ENCODE measurements at regions not wholly inside any gene's neighbourhood (a gene's known extent, or its start where the extent isn't known, plus 50 kb on each side); places are given as distances from the start of the nearest gene placed in this dataset.

GRCh38 chr14:21993837-21994236 lies 320.2 kb upstream of the OR4E1 start:
- DNase-seq = no peak
- no peaks in the 10 kb centered on the region for H3K27me3 ChIP-seq (replicated peaks in 1 of 2; ENCODE audit: control insufficient read depth in 2 of 2, extremely low read depth in 1 of 2, insufficient read depth in 2 of 2, low read length in 1 of 2)
- no peaks in the 10 kb centered on the region for H3K36me3 ChIP-seq (ENCODE audit: control insufficient read depth in 2 of 2, extremely low read depth in 1 of 2, insufficient read depth in 1 of 2, low read length in 1 of 2)
- ChIA-PET CTCF (interaction anchor here (0.7 to 1.5 kb wide), 2 partner anchors 15 to 939 kb away, joined by 3 to 7 read pairs; no protein-coding TSS in a partner anchor), POLR2A (no interaction called here)
- H3K4me3 ChIP-seq (ENCODE audit: control insufficient read depth in 1 of 2, extremely low read depth in 1 of 2, low read length in 1 of 2) = no peak overlapping the region
- no peaks in the 10 kb centered on the region for H3K27me3 Mint-ChIP-seq
- H3K36me3 Mint-ChIP-seq = no peaks in the 10 kb centered on the region
- H3K4me1 ChIP-seq (ENCODE audit: control insufficient read depth in 1 of 2, extremely low read depth in 1 of 2, insufficient read depth in 2 of 2, low read length in 2 of 2) = peaks cover 0 to 4% of the 10 kb centered on the region in 2 experiments
- no peak overlapping the region for H3K27ac ChIP-seq (ENCODE audit: low read length)
- H3K9me3 ChIP-seq = no peaks in the 10 kb centered on the region
- H3K4me1 Mint-ChIP-seq = peaks cover 0 to 31% (median 14%) of the 10 kb centered on the region in 3 donors
- no peak for ATAC-seq (replicated peaks in 1 of 4)
- H3K27ac Mint-ChIP-seq = peak overlapping the region in 1 of 2 donors; percentile 39
- H3K4me3 Mint-ChIP-seq = no peak overlapping the region
- H3K9me3 Mint-ChIP-seq = no peaks in the 10 kb centered on the region

GRCh38 chr14:21993070-21993469 lies 319.5 kb upstream of the OR4E1 start:
- ATAC-seq (replicated peaks in 1 of 4) = no peak
- H3K27ac ChIP-seq (ENCODE audit: low read length) = peak overlapping the region; percentile 36
- ChIA-PET POLR2A (interaction anchor here in 1 of 2 donors (0.6 kb wide), 1 partner anchor 23 kb away, joined by 4 read pairs; no protein-coding TSS in a partner anchor), CTCF (interaction anchor here (0.7 to 1.5 kb wide), 9 partner anchors 10 to 577 kb away, joined by 3 to 7 read pairs (median 4); no protein-coding TSS in a partner anchor)
- peak overlapping the region; percentile 35 to 64 (median 46) for H3K4me3 Mint-ChIP-seq
- peak overlapping the region; percentile 44 to 71 for H3K27ac Mint-ChIP-seq
- peaks cover 2 to 35% (median 17%) of the 10 kb centered on the region in 3 donors for H3K4me1 Mint-ChIP-seq
- no peaks in the 10 kb centered on the region for H3K27me3 ChIP-seq (replicated peaks in 1 of 2; ENCODE audit: control insufficient read depth in 2 of 2, extremely low read depth in 1 of 2, insufficient read depth in 2 of 2, low read length in 1 of 2)
- H3K36me3 Mint-ChIP-seq = no peaks in the 10 kb centered on the region
- no peaks in the 10 kb centered on the region for H3K9me3 ChIP-seq
- no peak for DNase-seq
- H3K36me3 ChIP-seq (ENCODE audit: control insufficient read depth in 2 of 2, extremely low read depth in 1 of 2, insufficient read depth in 1 of 2, low read length in 1 of 2) = no peaks in the 10 kb centered on the region
- H3K4me3 ChIP-seq (ENCODE audit: control insufficient read depth in 1 of 2, extremely low read depth in 1 of 2, low read length in 1 of 2) = peak overlapping the region in 1 of 2 donors; percentile 3
- no CpG with 5 or more reads among the region's 5 CpGs for WGBS (ENCODE audit: insufficient coverage)
- peaks cover 0 to 4% of the 10 kb centered on the region in 2 experiments for H3K4me1 ChIP-seq (ENCODE audit: control insufficient read depth in 1 of 2, extremely low read depth in 1 of 2, insufficient read depth in 2 of 2, low read length in 2 of 2)
- no peaks in the 10 kb centered on the region for H3K9me3 Mint-ChIP-seq
- H3K27me3 Mint-ChIP-seq = no peaks in the 10 kb centered on the region

GRCh38 chr14:21991130-21991529 lies 317.5 kb upstream of the OR4E1 start:
- peak overlapping the region; percentile 68 to 76 for H3K27ac Mint-ChIP-seq
- whole genome bisulfite sequencing (ENCODE audit: insufficient coverage) = 20% methylated on average over 1 of the region's 2 CpGs

DNA sequence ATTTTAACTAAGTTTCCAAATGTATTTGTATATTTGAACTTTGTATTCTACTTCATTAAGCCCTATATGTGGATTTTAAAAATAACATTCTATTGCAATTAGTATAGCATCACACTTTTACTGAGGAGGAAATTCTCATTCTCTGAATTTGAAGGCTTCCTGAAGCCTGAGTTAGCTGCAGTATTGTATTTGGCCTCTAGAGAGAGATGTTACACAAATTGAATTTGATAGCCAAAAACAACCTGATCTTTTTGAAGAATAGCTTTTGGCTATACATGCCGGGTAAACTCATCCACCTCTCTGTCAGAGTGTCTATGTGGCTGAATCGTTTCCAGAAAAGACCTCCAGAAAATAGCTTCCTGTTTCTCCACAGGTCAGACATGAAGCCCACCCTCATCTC lies 316.5 kb upstream of the OR4E1 start:
- Histone ChIP-seq H3K4me1 (ENCODE audit: control insufficient read depth in 1 of 2, extremely low read depth in 1 of 2, insufficient read depth in 2 of 2, low read length in 2 of 2) (no peaks in the 10 kb centered on the region), H3K36me3 (ENCODE audit: control insufficient read depth in 2 of 2, extremely low read depth in 1 of 2, insufficient read depth in 1 of 2, low read length in 1 of 2) (no peaks in the 10 kb centered on the region), H3K4me3 (ENCODE audit: control insufficient read depth in 1 of 2, extremely low read depth in 1 of 2, low read length in 1 of 2) (peak overlapping the region in 1 of 2 donors; percentile 21), H3K27ac (ENCODE audit: low read length) (no peak overlapping the region), H3K9me3 (no peaks in the 10 kb centered on the region), H3K27me3 (replicated peaks in 1 of 2; ENCODE audit: control insufficient read depth in 2 of 2, extremely low read depth in 1 of 2, insufficient read depth in 2 of 2, low read length in 1 of 2) (no peaks in the 10 kb centered on the region)
- ChIA-PET POLR2A (interaction anchor here (0.6 to 1.1 kb wide), 3 partner anchors 69 to 899 kb away, joined by 3 to 7 read pairs (median 3); no protein-coding TSS in a partner anchor), CTCF (interaction anchor here (0.6 to 3.1 kb wide), 13 partner anchors 8 to 671 kb away, joined by 3 to 12 read pairs (median 4); no protein-coding TSS in a partner anchor)
- Mint-ChIP-seq H3K36me3 (no peaks in the 10 kb centered on the region), H3K27ac (peak overlapping the region; percentile 75 to 86), H3K4me3 (peak overlapping the region; percentile 62 to 69 (median 68)), H3K9me3 (no peaks in the 10 kb centered on the region), H3K27me3 (peaks cover 0 to 3% of the 10 kb centered on the region in 2 donors), H3K4me1 (peaks cover 5 to 27% (median 11%) of the 10 kb centered on the region in 3 donors)
- ATAC-seq (replicated peaks in 1 of 4) = peak; percentile 36 to 63 (median 56)
- WGBS (ENCODE audit: insufficient coverage) = no CpG with 5 or more reads among the region's 2 CpGs
- DNase-seq = peak in 1 of 35 experiments; percentile 51

More at GRCh38 chr14:21991130-21991529, 317.5 kb upstream of the OR4E1 start:
- H3K27me3 ChIP-seq (replicated peaks in 1 of 2; ENCODE audit: control insufficient read depth in 2 of 2, extremely low read depth in 1 of 2, insufficient read depth in 2 of 2, low read length in 1 of 2) = no peaks in the 10 kb centered on the region
- no peak overlapping the region for H3K4me3 ChIP-seq (ENCODE audit: control insufficient read depth in 1 of 2, extremely low read depth in 1 of 2, low read length in 1 of 2)
- H3K36me3 ChIP-seq (ENCODE audit: control insufficient read depth in 2 of 2, extremely low read depth in 1 of 2, insufficient read depth in 1 of 2, low read length in 1 of 2) = no peaks in the 10 kb centered on the region
- ATAC-seq (replicated peaks in 1 of 4) (peak in 3 of 4 experiments; percentile 45 to 64 (median 58)), DNase-seq (peak in 1 of 35 experiments; percentile 20)
- no peak overlapping the region for H3K27ac ChIP-seq (ENCODE audit: low read length)
- ChIA-PET CTCF (interaction anchor here (1.1 to 3.1 kb wide), 11 partner anchors 8 to 566 kb away, joined by 3 to 12 read pairs (median 4); no protein-coding TSS in a partner anchor), POLR2A (no interaction called here)
- Mint-ChIP-seq H3K36me3 (no peaks in the 10 kb centered on the region), H3K9me3 (no peaks in the 10 kb centered on the region), H3K4me1 (peaks cover 5 to 32% (median 14%) of the 10 kb centered on the region in 3 donors), H3K4me3 (peak overlapping the region; percentile 57 to 64 (median 62)), H3K27me3 (peaks cover 0 to 3% of the 10 kb centered on the region in 2 donors)
- no peaks in the 10 kb centered on the region for H3K4me1 ChIP-seq (ENCODE audit: control insufficient read depth in 1 of 2, extremely low read depth in 1 of 2, insufficient read depth in 2 of 2, low read length in 2 of 2)
- H3K9me3 ChIP-seq = no peaks in the 10 kb centered on the region

GRCh38 chr14:21989090-21989489 lies 315.5 kb upstream of the OR4E1 start:
- Histone ChIP-seq H3K9me3 (no peaks in the 10 kb centered on the region), H3K36me3 (ENCODE audit: control insufficient read depth in 2 of 2, extremely low read depth in 1 of 2, insufficient read depth in 1 of 2, low read length in 1 of 2) (no peaks in the 10 kb centered on the region), H3K27ac (ENCODE audit: low read length) (no peak overlapping the region), H3K27me3 (replicated peaks in 1 of 2; ENCODE audit: control insufficient read depth in 2 of 2, extremely low read depth in 1 of 2, insufficient read depth in 2 of 2, low read length in 1 of 2) (no peaks in the 10 kb centered on the region), H3K4me1 (ENCODE audit: control insufficient read depth in 1 of 2, extremely low read depth in 1 of 2, insufficient read depth in 2 of 2, low read length in 2 of 2) (no peaks in the 10 kb centered on the region), H3K4me3 (ENCODE audit: control insufficient read depth in 1 of 2, extremely low read depth in 1 of 2, low read length in 1 of 2) (no peak overlapping the region)
- peak overlapping the region; percentile 59 to 82 for H3K27ac Mint-ChIP-seq
- CTCF ChIA-PET = interaction anchor here (0.7 to 4.1 kb wide), 8 partner anchors 8 to 111 kb away, joined by 3 to 19 read pairs (median 6); no protein-coding TSS in a partner anchor
- no CpG with 5 or more reads among the region's 7 CpGs for WGBS (ENCODE audit: insufficient coverage)
- ATAC-seq (replicated peaks in 1 of 4) = no peak
- H3K4me3 Mint-ChIP-seq = peak overlapping the region; percentile 43 to 60 (median 52)
- H3K9me3 Mint-ChIP-seq = no peaks in the 10 kb centered on the region
- POLR2A ChIA-PET = interaction anchor here in 1 of 2 donors (1.1 kb wide), 1 partner anchor 548 kb away, joined by 3 read pairs; no protein-coding TSS in a partner anchor
- H3K27me3 Mint-ChIP-seq = peaks cover 0 to 3% of the 10 kb centered on the region in 2 donors
- no peak for DNase-seq
- no peaks in the 10 kb centered on the region for H3K36me3 Mint-ChIP-seq
- peaks cover 5 to 22% (median 7%) of the 10 kb centered on the region in 3 donors for H3K4me1 Mint-ChIP-seq

DNA sequence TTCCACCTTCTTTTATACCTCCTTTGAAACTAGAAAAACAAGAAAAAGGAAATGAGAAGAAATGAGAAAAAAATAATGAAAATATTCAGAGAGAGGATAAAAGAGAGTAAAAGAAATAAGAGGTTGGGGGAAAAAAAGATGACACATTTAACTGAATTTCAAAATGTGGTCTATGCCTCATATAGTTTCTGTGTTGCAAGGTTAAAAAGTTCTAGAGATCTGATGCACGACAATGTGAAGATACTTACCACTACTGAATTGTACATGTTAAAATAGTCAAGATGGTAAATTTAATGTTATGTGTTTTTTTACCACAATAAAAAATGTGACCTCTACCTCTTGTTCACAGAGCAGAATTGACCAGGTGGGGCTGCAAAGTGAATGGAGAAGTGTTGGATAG lies 314.8 kb upstream of the OR4E1 start:
- Histone ChIP-seq H3K27ac (ENCODE audit: low read length) (no peak overlapping the region), H3K4me3 (ENCODE audit: control insufficient read depth in 1 of 2, extremely low read depth in 1 of 2, low read length in 1 of 2) (no peak overlapping the region), H3K9me3 (no peaks in the 10 kb centered on the region), H3K4me1 (ENCODE audit: control insufficient read depth in 1 of 2, extremely low read depth in 1 of 2, insufficient read depth in 2 of 2, low read length in 2 of 2) (no peaks in the 10 kb centered on the region), H3K27me3 (replicated peaks in 1 of 2; ENCODE audit: control insufficient read depth in 2 of 2, extremely low read depth in 1 of 2, insufficient read depth in 2 of 2, low read length in 1 of 2) (no peaks in the 10 kb centered on the region), H3K36me3 (ENCODE audit: control insufficient read depth in 2 of 2, extremely low read depth in 1 of 2, insufficient read depth in 1 of 2, low read length in 1 of 2) (no peaks in the 10 kb centered on the region)
- no peak for DNase-seq
- no peak for ATAC-seq (replicated peaks in 1 of 4)
- Mint-ChIP-seq H3K36me3 (no peaks in the 10 kb centered on the region), H3K4me3 (peak overlapping the region in 1 of 3 donors; percentile 13), H3K27me3 (peaks cover 0 to 3% of the 10 kb centered on the region in 2 donors), H3K27ac (peak overlapping the region; percentile 55 to 66), H3K9me3 (no peaks in the 10 kb centered on the region), H3K4me1 (peaks cover 5 to 21% (median 6%) of the 10 kb centered on the region in 3 donors)
- CTCF ChIA-PET = interaction anchor here (0.6 to 4.1 kb wide), 5 partner anchors 8 to 70 kb away, joined by 3 to 19 read pairs (median 12); no protein-coding TSS in a partner anchor
- no CpG with 5 or more reads among the region's 1 CpG for WGBS (ENCODE audit: insufficient coverage)
- POLR2A ChIA-PET = interaction anchor here in 1 of 2 donors (1.0 kb wide), 1 partner anchor 14 kb away, joined by 3 read pairs; no protein-coding TSS in a partner anchor

Data from T-cell (primary cell).